Ovary (tissue), 7 donors: ENCODE measurements at regions not wholly inside any gene's neighbourhood (a gene's known extent, or its start where the extent isn't known, plus 50 kb on each side); places are given as distances from the start of the nearest gene placed in this dataset.

Experiments
- DNase-seq, 5 donors: peaks; one replicate each; pipeline ENCODE4 v3.0.0-alpha.2; 2019 to 2020
- H3K27ac ChIP-seq, 2 donors: fragments of 200-600 bp; one replicate each; pipeline versions ENCODE4 v1.5.1 to v1.8.0; 2019 to 2022
- H3K27me3 ChIP-seq: fragments of 200-600 bp; one replicate; pipeline ENCODE4 v1.8.0; 2022
- H3K36me3 ChIP-seq: fragments of 200-600 bp; sonication (generic); one replicate; pipeline ENCODE4 v1.5.1; 2019
- H3K4me1 ChIP-seq: one replicate; pipeline ENCODE4 v1.8.1; 2013; ENCODE audit warnings: mild to moderate bottlenecking, moderate library complexity; ENCODE audit not compliant: insufficient read depth
- H3K4me3 ChIP-seq: fragments of 200-600 bp; sonication (generic); one replicate; pipeline ENCODE4 v1.5.1; 2017
- H3K9me3 ChIP-seq, 2 donors: fragments of 200-600 bp in 1 of 2; sonication (generic) in 1 of 2; one replicate each; pipeline versions ENCODE4 v1.5.1 to v1.8.1; 2013 to 2019; ENCODE audit warnings: mild to moderate bottlenecking in 1 of 2, moderate library complexity in 1 of 2
- CTCF ChIP-seq, 3 donors: fragments of 450-650 bp in 2 of 3; fragments of 200-600 bp in 1 of 3; IDR thresholded peaks; one replicate each; pipeline versions ENCODE4 v1.5.1 to v1.8.0; 2016 to 2022; ENCODE audit warnings: antibody characterized with exemption in 3 of 3, mild to moderate bottlenecking in 1 of 3
- EP300 ChIP-seq: sonication (generic); formaldehyde crosslinking; IDR thresholded peaks from one replicate; pipeline ENCODE4 v1.6.1; 2017; ENCODE audit warnings: antibody characterized with exemption
- POLR2A ChIP-seq: fragments of 450-650 bp; IDR thresholded peaks from one replicate; pipeline ENCODE4 v1.6.1; 2017; ENCODE audit warnings: antibody characterized with exemption, mild to moderate bottlenecking, moderate library complexity
- WGBS, 3 donors: extraction: QIAGEN DNeasy Blood & Tissue Kit in 1 of 3; methylation state at CpG; one replicate each; pipeline versions ENCODE4 v1.1.5 to v1.1.7; 2013 to 2017; 5-methylcytosine and 5-hydroxymethylcytosine counted together
- intact Hi-C, 4 donors: fragments of 100-400 bp; cut with DNase I; formaldehyde crosslinking; loops; one replicate each; pipeline versions ENCODE4 v1.11.0 to v1.15.1; 2022 to 2023
- donor health status: DM: no; HTN: no; CAD: no; lungs with moderate emphysema.
- donor health status: DM: no; HTN: no; CAD: no.
- donor health status: Bipolar disorder and iron deficiency.
- donor health status: DM: no; HTN: no; CAD: no.
- donor health status: DM: yes; HTN: yes; CAD: no.

GRCh38 chr2:4502230-4502843 lies 799.0 kb downstream of the DCDC2C start:
- DNase-seq, result no peak
- intact Hi-C loops, result no loop called here
- Histone ChIP-seq H3K4me1 (no peaks in the 10 kb centered on the region), H3K27me3 (no peaks in the 10 kb centered on the region), H3K9me3 (no peaks in the 10 kb centered on the region), H3K4me3 (no peak overlapping the region), H3K27ac (no peak overlapping the region), H3K36me3 (no peaks in the 10 kb centered on the region)
- no peak for TF ChIP-seq CTCF (IDR thresholded peaks at IDR 0.05)
- no peak for TF ChIP-seq POLR2A
- no peak for TF ChIP-seq EP300
- WGBS, 3 donors, result 86 to 90% (median 89%) methylated on average over 3 of the region's 3 CpGs

DNA sequence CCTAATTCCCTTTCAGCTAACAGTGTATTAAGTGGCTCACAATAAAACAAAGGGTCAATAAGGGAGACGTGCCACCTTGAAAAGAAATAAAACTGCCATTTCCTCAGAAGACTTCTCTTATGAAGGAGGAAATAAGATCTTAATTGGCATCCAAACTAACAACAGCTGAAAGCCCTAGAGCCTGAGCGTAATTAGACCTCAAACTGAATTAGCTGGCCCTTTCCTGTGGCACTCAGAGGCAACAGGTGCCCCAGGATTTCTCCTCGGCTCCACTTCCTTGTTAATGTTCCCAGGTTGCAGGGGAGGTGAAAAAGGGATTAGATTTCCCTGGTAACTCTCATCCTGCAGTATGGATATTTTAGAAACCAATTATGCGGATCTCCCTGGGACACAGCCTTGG lies 804.3 kb downstream of the DCDC2C start:
- intact Hi-C loops, result no loop called here
- no peak overlapping the region for H3K4me3 ChIP-seq
- H3K4me1 ChIP-seq, result no peaks in the 10 kb centered on the region
- H3K36me3 ChIP-seq, result no peaks in the 10 kb centered on the region
- no peak for DNase-seq
- no peaks in the 10 kb centered on the region for H3K9me3 ChIP-seq
- no peak overlapping the region for H3K27ac ChIP-seq
- 77 to 83% (median 77%) methylated on average over 4 of the region's 4 CpGs for WGBS, 3 donors
- TF ChIP-seq CTCF (IDR thresholded peaks at IDR 0.05) (no peak), POLR2A (no peak), EP300 (no peak)
- H3K27me3 ChIP-seq, result no peaks in the 10 kb centered on the region

- no peak overlapping the region for H3K27ac ChIP-seq
- no peak for DNase-seq
- no peak overlapping the region for H3K4me3 ChIP-seq
- WGBS, 3 donors, result 34 to 51% (median 43%) methylated on average over 11 of the region's 11 CpGs
- H3K27me3 ChIP-seq, result no peaks in the 10 kb centered on the region
- intact Hi-C loops, result no loop called here
- H3K36me3 ChIP-seq, result no peaks in the 10 kb centered on the region
- H3K9me3 ChIP-seq, result no peaks in the 10 kb centered on the region
- TF ChIP-seq CTCF (IDR thresholded peaks at IDR 0.05) (no peak), POLR2A (no peak), EP300 (no peak)
- H3K4me1 ChIP-seq, result no peaks in the 10 kb centered on the region
Measured at GRCh38 chr2:4515871-4516761, 812.7 kb downstream of the DCDC2C start.

DNA sequence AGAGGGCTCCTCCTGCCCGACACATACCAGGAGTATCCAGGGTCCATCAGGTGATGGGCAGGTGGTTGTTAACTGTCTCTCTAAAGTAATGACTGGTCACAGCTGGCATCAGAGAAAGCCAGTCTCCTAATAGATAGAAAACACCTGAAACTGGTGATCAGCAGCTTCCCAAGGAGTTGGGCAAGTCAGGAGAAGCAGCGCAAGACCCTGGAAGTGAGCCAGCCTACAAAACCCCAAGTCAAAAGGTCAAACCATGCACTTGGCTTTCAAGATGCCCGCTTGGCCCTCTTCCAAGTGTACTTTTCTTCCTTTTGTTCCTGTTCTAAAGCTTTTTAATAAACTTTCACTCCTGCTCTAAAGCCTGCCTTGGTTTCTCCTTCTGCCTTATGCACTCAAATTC lies 815.2 kb downstream of the DCDC2C start:
- H3K27ac ChIP-seq, result no peak overlapping the region
- WGBS, 3 donors, result 81 to 91% (median 86%) methylated on average over 3 of the region's 3 CpGs
- H3K4me1 ChIP-seq, result no peaks in the 10 kb centered on the region
- H3K36me3 ChIP-seq, result no peaks in the 10 kb centered on the region
- no peak for DNase-seq
- TF ChIP-seq CTCF (IDR thresholded peaks at IDR 0.05), result no peak
- H3K27me3 ChIP-seq, result no peaks in the 10 kb centered on the region
- H3K9me3 ChIP-seq, result no peaks in the 10 kb centered on the region
- intact Hi-C loops, result no loop called here
- no peak overlapping the region for H3K4me3 ChIP-seq
